ENCODE measurements at regions not wholly inside any gene's neighbourhood (a gene's known extent, or its start where the extent isn't known, plus 50 kb on each side); places are given as distances from the start of the nearest gene placed in this dataset.

DNA sequence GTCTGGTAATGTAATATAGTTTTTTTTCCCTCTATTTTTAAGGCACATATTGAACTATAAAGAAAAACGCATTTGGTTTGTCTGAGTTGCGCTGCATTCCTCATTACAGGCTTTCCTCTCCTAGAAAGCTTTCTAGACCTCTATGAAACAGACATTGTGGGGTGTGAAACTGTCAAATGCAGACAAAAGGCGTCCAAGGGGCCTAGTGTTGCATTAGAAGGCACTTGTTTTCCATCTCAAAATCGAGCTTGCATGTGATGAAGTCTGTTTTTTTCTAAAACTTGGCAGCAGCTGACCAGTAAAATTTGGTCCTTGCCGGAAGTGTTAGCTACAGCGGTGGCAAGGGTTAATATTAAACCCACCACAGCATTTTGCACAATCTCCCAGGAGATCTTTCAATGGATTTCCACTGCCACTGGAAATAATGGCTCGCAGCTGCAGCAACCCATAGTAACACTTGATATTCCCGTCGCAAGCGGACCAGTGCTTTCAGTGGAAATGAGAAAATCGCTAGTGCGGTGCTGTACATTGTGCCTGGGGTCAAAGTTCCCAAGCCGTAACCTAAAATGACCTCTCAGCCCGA is 602.6 kb downstream of the KCNJ2 start:
- intact Hi-C loops (cut with DNase I): no loop called here

DNA sequence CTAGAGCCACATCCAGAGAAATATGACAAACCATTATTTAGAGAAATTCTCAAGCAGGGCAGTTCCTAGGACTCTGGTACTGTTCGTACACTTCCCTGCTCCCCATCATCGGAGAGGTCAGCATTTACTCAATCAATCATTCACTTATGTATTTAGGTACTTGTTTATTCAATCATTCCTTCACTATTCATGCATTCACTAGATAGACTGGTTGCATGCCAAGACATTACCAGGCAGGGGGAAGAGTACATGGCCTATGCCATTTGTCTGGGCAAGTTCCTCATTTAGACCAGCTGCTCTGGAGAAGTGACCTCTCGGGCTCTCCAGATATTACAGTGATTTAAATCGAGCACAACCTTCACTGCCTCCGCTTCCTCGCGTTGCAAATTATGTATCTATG is 603.4 kb downstream of the KCNJ2 start:
- no peak overlapping the region for H3K4me3 ChIP-seq
- H3K36me3 ChIP-seq: no peaks in the 10 kb centered on the region
- no peaks in the 10 kb centered on the region for H3K4me1 ChIP-seq
- H3K27ac ChIP-seq: no peak overlapping the region
- intact Hi-C loops (cut with DNase I): no loop called here
- ATAC-seq: no peak
- TF ChIP-seq, protein P1, sequence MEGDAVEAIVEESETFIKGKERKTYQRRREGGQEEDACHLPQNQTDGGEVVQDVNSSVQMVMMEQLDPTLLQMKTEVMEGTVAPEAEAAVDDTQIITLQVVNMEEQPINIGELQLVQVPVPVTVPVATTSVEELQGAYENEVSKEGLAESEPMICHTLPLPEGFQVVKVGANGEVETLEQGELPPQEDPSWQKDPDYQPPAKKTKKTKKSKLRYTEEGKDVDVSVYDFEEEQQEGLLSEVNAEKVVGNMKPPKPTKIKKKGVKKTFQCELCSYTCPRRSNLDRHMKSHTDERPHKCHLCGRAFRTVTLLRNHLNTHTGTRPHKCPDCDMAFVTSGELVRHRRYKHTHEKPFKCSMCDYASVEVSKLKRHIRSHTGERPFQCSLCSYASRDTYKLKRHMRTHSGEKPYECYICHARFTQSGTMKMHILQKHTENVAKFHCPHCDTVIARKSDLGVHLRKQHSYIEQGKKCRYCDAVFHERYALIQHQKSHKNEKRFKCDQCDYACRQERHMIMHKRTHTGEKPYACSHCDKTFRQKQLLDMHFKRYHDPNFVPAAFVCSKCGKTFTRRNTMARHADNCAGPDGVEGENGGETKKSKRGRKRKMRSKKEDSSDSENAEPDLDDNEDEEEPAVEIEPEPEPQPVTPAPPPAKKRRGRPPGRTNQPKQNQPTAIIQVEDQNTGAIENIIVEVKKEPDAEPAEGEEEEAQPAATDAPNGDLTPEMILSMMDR (IDR thresholded peaks at IDR 0.05): no peak
- DNase-seq: no peak
- H3K9me3 ChIP-seq: no peaks in the 10 kb centered on the region
- H3K27me3 ChIP-seq (ENCODE audit: low read depth): no peaks in the 10 kb centered on the region

More for the DNA sequence above, 602.6 kb downstream of the KCNJ2 start:
- no peak overlapping the region for H3K27ac ChIP-seq
- no peaks in the 10 kb centered on the region for H3K9me3 ChIP-seq
- H3K4me1 ChIP-seq: no peaks in the 10 kb centered on the region
- no peaks in the 10 kb centered on the region for H3K27me3 ChIP-seq (ENCODE audit: low read depth)
- TF ChIP-seq, protein P1 (IDR thresholded peaks at IDR 0.05): no peak
- ATAC-seq: no peak
- DNase-seq: no peak
- H3K36me3 ChIP-seq: no peaks in the 10 kb centered on the region
- no peak overlapping the region for H3K4me3 ChIP-seq

DNA sequence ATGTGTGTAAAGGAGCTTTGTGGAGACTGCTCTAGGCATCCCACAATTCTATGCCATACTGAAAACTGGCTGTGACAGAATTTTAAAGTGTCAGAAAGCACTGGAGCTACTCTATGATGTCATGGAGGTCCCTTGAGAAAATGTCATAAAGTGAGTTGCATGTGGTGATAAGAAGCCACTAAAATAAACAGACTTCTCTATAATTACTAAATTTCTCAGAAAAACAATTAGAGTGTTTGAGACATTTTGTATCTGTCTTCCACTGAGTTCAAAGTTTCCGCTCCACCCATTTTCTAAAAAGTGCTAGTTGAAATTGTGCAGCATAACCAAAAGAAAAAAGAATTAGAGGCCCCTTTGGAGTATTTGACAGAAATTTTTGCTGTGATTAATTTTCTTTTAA is 603.9 kb downstream of the KCNJ2 start:
- no peaks in the 10 kb centered on the region for H3K4me1 ChIP-seq
- H3K27me3 ChIP-seq (ENCODE audit: low read depth): no peaks in the 10 kb centered on the region
- TF ChIP-seq, protein P1 (IDR thresholded peaks at IDR 0.05): no peak
- H3K36me3 ChIP-seq: no peaks in the 10 kb centered on the region
- no peak for ATAC-seq
- H3K27ac ChIP-seq: no peak overlapping the region
- no peak overlapping the region for H3K4me3 ChIP-seq
- DNase-seq: no peak
- intact Hi-C loops (cut with DNase I): no loop called here
- H3K9me3 ChIP-seq: no peaks in the 10 kb centered on the region

DNA sequence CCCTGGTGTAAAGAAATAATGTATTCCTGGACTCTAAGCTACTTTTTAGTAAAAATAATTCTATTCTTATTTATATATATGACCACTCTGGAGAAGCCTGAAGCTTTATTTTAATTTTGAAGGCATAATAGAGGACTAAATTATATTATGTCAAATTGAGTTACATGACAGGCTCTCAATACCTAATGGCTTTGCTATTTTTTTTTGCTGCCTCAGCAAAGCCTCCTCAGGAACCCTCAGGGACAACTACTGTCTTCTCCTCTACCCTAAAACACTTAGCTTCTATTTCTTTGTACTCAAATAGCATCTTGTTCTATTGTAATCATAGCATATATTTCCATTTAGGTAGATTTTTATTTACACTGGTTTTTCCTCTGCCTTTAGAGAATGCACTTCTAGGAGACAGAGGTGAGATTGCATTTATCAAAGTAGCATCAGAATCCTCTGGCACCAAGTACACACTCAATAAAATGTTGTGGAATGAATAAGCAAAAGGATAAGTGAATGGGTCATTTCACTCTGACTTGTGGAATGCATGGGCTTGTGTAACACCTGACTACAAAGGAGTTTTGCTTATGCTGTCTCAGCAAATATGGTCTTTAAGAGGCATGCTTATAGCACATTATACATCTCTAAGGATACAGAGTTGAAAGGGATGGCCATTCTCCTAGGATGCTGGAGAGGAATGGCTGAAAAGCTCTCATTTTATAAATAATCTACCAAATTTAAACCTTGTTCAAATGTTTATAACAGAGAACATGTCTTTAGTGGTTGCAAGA is 605.2 kb downstream of the KCNJ2 start:
- Histone ChIP-seq H3K4me3 (no peak overlapping the region), H3K27ac (no peak overlapping the region), H3K36me3 (no peaks in the 10 kb centered on the region), H3K9me3 (no peaks in the 10 kb centered on the region), H3K4me1 (no peaks in the 10 kb centered on the region), H3K27me3 (ENCODE audit: low read depth) (no peaks in the 10 kb centered on the region)
- intact Hi-C loops (cut with DNase I): no loop called here
- ATAC-seq: no peak
- no peak for DNase-seq
- TF ChIP-seq, protein P1 (IDR thresholded peaks at IDR 0.05): no peak

- Histone ChIP-seq H3K36me3 (no peaks in the 10 kb centered on the region), H3K27ac (no peak overlapping the region), H3K9me3 (no peaks in the 10 kb centered on the region), H3K4me1 (no peaks in the 10 kb centered on the region), H3K4me3 (no peak overlapping the region), H3K27me3 (ENCODE audit: low read depth) (no peaks in the 10 kb centered on the region)
- no peak for ATAC-seq
- intact Hi-C loops (cut with DNase I): no loop called here
- TF ChIP-seq, protein P1 (IDR thresholded peaks at IDR 0.05): no peak
- DNase-seq: no peak
Measured at GRCh38 chr17:70775679-70776078, 606.3 kb downstream of the KCNJ2 start.

Measured in lower lobe of right lung (tissue), 2 donors.